Esophagus muscularis mucosa (tissue), 4 donors: ENCODE measurements at regions not wholly inside any gene's neighbourhood (a gene's known extent, or its start where the extent isn't known, plus 50 kb on each side); places are given as distances from the start of the nearest gene placed in this dataset.
"Not testable (repeated sequence)": the region's sequence is repeated elsewhere in the genome, so short reads cannot be mapped to it uniquely, and the experiment has no call there.

Source experiments
- DNase-seq: peaks from one replicate; pipeline ENCODE4 v3.0.0-alpha.2; 2017; ENCODE audit errors: extremely low spot score
- H3K27ac ChIP-seq, 4 donors: fragments of 200-600 bp; sonication (generic); replicated peaks in 1 of 4; 1 replicate in 3 of 4; 2 replicates in 1 of 4; pipeline ENCODE4 v1.5.1; 2016 to 2019; ENCODE audit warnings: mild to moderate bottlenecking in 1 of 4
- H3K27me3 ChIP-seq, 4 donors: fragments of 200-600 bp; sonication (generic); one replicate each; pipeline versions ENCODE4 v1.5.1 to v1.6.0; 2016 to 2019
- H3K36me3 ChIP-seq, 4 donors: fragments of 200-600 bp; sonication (generic); one replicate each; pipeline ENCODE4 v1.5.1; 2016 to 2019
- H3K4me1 ChIP-seq, 4 donors: fragments of 200-600 bp; sonication (generic); one replicate each; pipeline ENCODE4 v1.5.1; 2016 to 2019
- H3K4me3 ChIP-seq, 4 donors: fragments of 200-600 bp; sonication (generic); 1 replicate in 2 of 4; 2 replicates in 2 of 4; pipeline ENCODE4 v1.5.1; 2016 to 2019; ENCODE audit warnings: mild to moderate bottlenecking in 4 of 4, moderate library complexity in 1 of 4
- H3K9me3 ChIP-seq, 4 donors: fragments of 200-600 bp; sonication (generic); 1 replicate in 3 of 4; 2 replicates in 1 of 4; pipeline ENCODE4 v1.5.1; 2016 to 2019
- CTCF ChIP-seq, 3 experiments: fragments of 200-600 bp in 2 of 3; fragments of 450-650 bp in 1 of 3; sonication (generic) in 2 of 3; IDR thresholded peaks; one replicate each; pipeline ENCODE4 v1.5.1; 2017 to 2019; ENCODE audit warnings: antibody characterized with exemption in 3 of 3, mild to moderate bottlenecking in 2 of 3, moderate library complexity in 1 of 3
- EP300 ChIP-seq: sonication (generic); formaldehyde crosslinking; IDR thresholded peaks from one replicate; pipeline ENCODE4 v1.6.1; 2017; ENCODE audit warnings: antibody characterized with exemption
- POLR2A ChIP-seq: fragments of 450-650 bp; IDR thresholded peaks from one replicate; pipeline ENCODE4 v1.6.1; 2017; ENCODE audit warnings: antibody characterized with exemption, moderate library complexity, mild to moderate bottlenecking, low read depth
- POLR2AphosphoS5 ChIP-seq, 2 donors: sonication (generic); formaldehyde crosslinking; IDR thresholded peaks; one replicate each; pipeline ENCODE4 v1.6.1; 2017; ENCODE audit warnings: antibody characterized with exemption in 2 of 2
- WGBS: methylation state at CpG from one replicate; pipeline ENCODE4 v1.1.5; 2018; 5-methylcytosine and 5-hydroxymethylcytosine counted together
- intact Hi-C: fragments of 100-400 bp; cut with DNase I; formaldehyde crosslinking; loops from one replicate; pipeline ENCODE4 v1.15.1; 2023

GRCh38 chr9:2545881-2546490, 75.6 kb upstream of the VLDLR start:
- WGBS: 89% methylated on average over 6 of the region's 6 CpGs
- H3K4me3 ChIP-seq: no peak overlapping the region
- no peak overlapping the region for H3K27ac ChIP-seq
- no peak for TF ChIP-seq POLR2A
- no peak for TF ChIP-seq CTCF (IDR thresholded peaks at IDR 0.05)
- TF ChIP-seq EP300: no peak
- TF ChIP-seq POLR2AphosphoS5 (IDR thresholded peaks at IDR 0.05): no peak
- H3K9me3 ChIP-seq: no peaks in the 10 kb centered on the region
- no peaks in the 10 kb centered on the region for H3K27me3 ChIP-seq
- intact Hi-C loops: no loop called here
- H3K36me3 ChIP-seq: no peaks in the 10 kb centered on the region
- H3K4me1 ChIP-seq: no peaks in the 10 kb centered on the region
- DNase-seq: no peak

- intact Hi-C loops: loop anchor here (5.0 kb wide), 1 partner anchor 59 kb away; no protein-coding TSS in a partner anchor
- H3K9me3 ChIP-seq: not testable (repeated sequence)
These were observed 65.5 kb upstream of the VLDLR start for GRCh38 chr9:2555899-2556600.

GRCh38 chr9:2557693-2558092, 63.9 kb upstream of the VLDLR start:
- WGBS: 96% methylated on average over 1 of the region's 1 CpG
- intact Hi-C loops: loop anchor here (5.0 kb wide), 1 partner anchor 60 kb away; no protein-coding TSS in a partner anchor

More at GRCh38 chr9:2555899-2556600, 65.5 kb upstream of the VLDLR start:
- WGBS: 93% methylated on average over 7 of the region's 7 CpGs
- peaks cover 18 to 24% (median 22%) of the 10 kb centered on the region in 4 donors for H3K4me1 ChIP-seq
- H3K36me3 ChIP-seq, H3K27me3 ChIP-seq, DNase-seq, H3K27ac ChIP-seq, H3K4me3 ChIP-seq: not testable (repeated sequence)

GRCh38 chr9:2559192-2560152, 62.1 kb upstream of the VLDLR start:
- Histone ChIP-seq H3K9me3 (no peaks in the 10 kb centered on the region), H3K4me3 (no peak overlapping the region), H3K36me3 (no peaks in the 10 kb centered on the region), H3K27me3 (no peaks in the 10 kb centered on the region), H3K4me1 (peaks cover 18 to 26% (median 23%) of the 10 kb centered on the region in 4 donors), H3K27ac (peak overlapping the region; percentile 69 to 74 (median 73))
- DNase-seq: no peak
- WGBS: 20% methylated on average over 5 of the region's 5 CpGs
- TF ChIP-seq CTCF (IDR thresholded peaks at IDR 0.05): no peak
- TF ChIP-seq POLR2AphosphoS5 (IDR thresholded peaks at IDR 0.05): peak; percentile 60 to 70
- intact Hi-C loops: loop anchor here (5.0 kb wide), 2 partner anchors 62 to 63 kb away; partner anchors contain the start of gene VLDLR

More at GRCh38 chr9:2557693-2558092, 63.9 kb upstream of the VLDLR start:
- TF ChIP-seq EP300: no peak
- H3K27me3 ChIP-seq: no peaks in the 10 kb centered on the region
- H3K4me1 ChIP-seq: peaks cover 18 to 26% (median 23%) of the 10 kb centered on the region in 4 donors
- no peaks in the 10 kb centered on the region for H3K36me3 ChIP-seq
- no peak for DNase-seq
- H3K27ac ChIP-seq: no peak overlapping the region
- no peak overlapping the region for H3K4me3 ChIP-seq
- H3K9me3 ChIP-seq: no peaks in the 10 kb centered on the region

- intact Hi-C loops: loop anchor here (5.0 kb wide), 1 partner anchor 62 kb away; the partner anchor contains the start of gene VLDLR
These were observed 61.4 kb upstream of the VLDLR start for GRCh38 chr9:2560180-2560579.

More at GRCh38 chr9:2560180-2560579, 61.4 kb upstream of the VLDLR start:
- H3K36me3 ChIP-seq: no peaks in the 10 kb centered on the region
- no peaks in the 10 kb centered on the region for H3K27me3 ChIP-seq
- no peaks in the 10 kb centered on the region for H3K9me3 ChIP-seq
- TF ChIP-seq EP300 (no peak), POLR2A (no peak), CTCF (IDR thresholded peaks at IDR 0.05) (no peak), POLR2AphosphoS5 (IDR thresholded peaks at IDR 0.05) (no peak)
- peaks cover 18 to 26% (median 23%) of the 10 kb centered on the region in 4 donors for H3K4me1 ChIP-seq
- DNase-seq: no peak
- H3K27ac ChIP-seq: peak overlapping the region; percentile 49 to 74 (median 73)
- no peak overlapping the region for H3K4me3 ChIP-seq
